ENCODE measurements at regions not wholly inside any gene's neighbourhood (a gene's known extent, or its start where the extent isn't known, plus 50 kb on each side); places are given as distances from the start of the nearest gene placed in this dataset.
"Not testable (repeated sequence)": the region's sequence is repeated elsewhere in the genome, so short reads cannot be mapped to it uniquely, and the experiment has no call there.

DNA sequence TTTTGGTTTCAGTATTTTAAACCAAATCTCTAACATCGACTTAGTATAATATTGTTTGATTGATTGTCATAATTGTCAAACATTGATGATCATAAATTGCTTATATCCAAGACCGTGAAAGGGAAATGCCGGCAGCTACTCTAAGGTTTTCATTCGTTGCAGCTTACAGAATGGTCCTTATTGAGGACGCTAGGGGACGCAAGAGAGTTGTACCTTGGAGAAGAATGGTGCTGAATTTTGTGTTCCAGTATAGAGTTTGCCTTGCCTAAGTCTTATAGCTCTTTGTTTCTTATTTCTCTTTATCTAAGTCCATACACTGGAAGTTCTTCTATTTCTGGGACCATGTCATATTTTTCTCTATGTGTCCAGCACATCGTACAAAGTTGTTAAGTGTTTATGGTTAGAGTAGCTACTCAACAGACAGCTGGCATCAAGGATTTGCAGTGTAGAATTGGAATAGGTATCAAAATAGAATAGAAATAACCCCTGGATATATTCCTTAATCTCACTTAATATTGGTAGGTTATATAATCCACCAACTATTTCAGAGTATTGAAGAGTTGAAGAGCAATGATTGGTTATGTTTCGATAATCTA is 67.4 kb upstream of the GPR39 start:
- H3K9ac ChIP-seq; H3K9me3 ChIP-seq (ENCODE audit: low read depth); H3K36me3 ChIP-seq; H3F3A ChIP-seq (ENCODE audit: low read depth); H3K4me1 Mint-ChIP-seq; H2AFZ ChIP-seq (replicated peaks); H3K27me3 Mint-ChIP-seq (ENCODE audit: insufficient read depth, low read depth); H3K4me3 ChIP-seq; H3K36me3 Mint-ChIP-seq; H3K4me3 Mint-ChIP-seq; H3K9me3 Mint-ChIP-seq; H3K79me2 ChIP-seq (ENCODE audit: low read depth); H3K27me3 ChIP-seq; H3K27ac ChIP-seq; H3K4me1 ChIP-seq; H3K27ac Mint-ChIP-seq; H4K20me1 ChIP-seq (ENCODE audit: low read depth): not testable (repeated sequence)
- DNase-seq (ENCODE audit: low spot score), result peak; percentile 72
- peak; percentile 79 for TF ChIP-seq CTCF (IDR thresholded peaks at IDR 0.05)
- H3K4me2 ChIP-seq, result peak overlapping the region; percentile 41

DNA sequence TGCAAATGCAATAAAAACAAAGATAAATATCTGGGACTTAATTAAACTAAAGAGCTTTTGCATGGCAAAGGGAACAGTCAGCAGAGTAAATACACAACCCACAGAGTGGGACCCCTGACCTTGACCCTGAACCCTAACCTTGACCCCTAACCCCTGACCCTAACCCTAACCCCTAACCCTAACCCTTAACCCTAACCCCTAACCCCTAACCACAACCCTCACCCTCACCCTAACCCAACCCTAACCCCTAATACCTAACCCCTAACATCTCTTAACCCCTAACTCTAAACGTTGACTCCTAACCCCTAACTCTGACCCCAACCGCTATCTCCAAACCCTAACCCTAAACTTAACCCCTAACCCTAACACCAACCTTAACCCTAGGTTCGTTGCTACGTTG is 64.9 kb upstream of the GPR39 start:
- H3K4me1 Mint-ChIP-seq, H3K27ac ChIP-seq: not testable (repeated sequence)
- H3K4me3 ChIP-seq, result peak overlapping the region; percentile 51

GRCh38 chr2:132352481-132353001 is 64.1 kb upstream of the GPR39 start:
- not testable (repeated sequence) for H3K27ac ChIP-seq; H3K27me3 ChIP-seq; H3K4me1 ChIP-seq; H3K27ac Mint-ChIP-seq; H3K36me3 Mint-ChIP-seq; H3K4me1 Mint-ChIP-seq; H3K9ac ChIP-seq; H3K36me3 ChIP-seq; H3K27me3 Mint-ChIP-seq (ENCODE audit: insufficient read depth, low read depth); H4K20me1 ChIP-seq (ENCODE audit: low read depth); H3K79me2 ChIP-seq (ENCODE audit: low read depth); H3K9me3 Mint-ChIP-seq; H3K9me3 ChIP-seq (ENCODE audit: low read depth); H3F3A ChIP-seq (ENCODE audit: low read depth); H2AFZ ChIP-seq (replicated peaks)
- peak overlapping the region; percentile 81 for H3K4me3 Mint-ChIP-seq
- Histone ChIP-seq H3K4me2 (peak overlapping the region; percentile 66), H3K4me3 (peak overlapping the region; percentile 51)
- DNase-seq (ENCODE audit: low spot score), result peak; percentile 79

More for the DNA sequence above, 64.9 kb upstream of the GPR39 start:
- H3K27ac Mint-ChIP-seq; DNase-seq (ENCODE audit: low spot score); H4K20me1 ChIP-seq (ENCODE audit: low read depth); H3K9me3 ChIP-seq (ENCODE audit: low read depth); H3K27me3 Mint-ChIP-seq (ENCODE audit: insufficient read depth, low read depth); H3K36me3 ChIP-seq; H3F3A ChIP-seq (ENCODE audit: low read depth); H3K9me3 Mint-ChIP-seq; H3K27me3 ChIP-seq; H3K9ac ChIP-seq; H3K36me3 Mint-ChIP-seq; H3K79me2 ChIP-seq (ENCODE audit: low read depth); H2AFZ ChIP-seq (replicated peaks); H3K4me1 ChIP-seq: not testable (repeated sequence)
- H3K4me2 ChIP-seq, result peak overlapping the region; percentile 66
- H3K4me3 Mint-ChIP-seq, result peak overlapping the region; percentile 81

GRCh38 chr2:132353380-132353779 is 63.2 kb upstream of the GPR39 start:
- H3K4me2 ChIP-seq, result peak overlapping the region; percentile 66
- H3K27me3 Mint-ChIP-seq (ENCODE audit: insufficient read depth, low read depth); H3K27ac ChIP-seq; H3K4me1 Mint-ChIP-seq; H3K36me3 ChIP-seq; H4K20me1 ChIP-seq (ENCODE audit: low read depth); H3K4me1 ChIP-seq; H3K36me3 Mint-ChIP-seq; H3K9me3 Mint-ChIP-seq; H3F3A ChIP-seq (ENCODE audit: low read depth); H3K27me3 ChIP-seq; H3K79me2 ChIP-seq (ENCODE audit: low read depth); H3K27ac Mint-ChIP-seq; H3K9ac ChIP-seq; H3K9me3 ChIP-seq (ENCODE audit: low read depth): not testable (repeated sequence)
- peak overlapping the region; percentile 34 for H2AFZ ChIP-seq (replicated peaks)
- peak overlapping the region; percentile 51 for H3K4me3 ChIP-seq
- H3K4me3 Mint-ChIP-seq, result peak overlapping the region; percentile 80
- TF ChIP-seq EZH2 (IDR thresholded peaks at IDR 0.05), result peak; percentile 19
- DNase-seq (ENCODE audit: low spot score), result peak; percentile 78

- not testable (repeated sequence) for H3K27ac ChIP-seq
Measured at GRCh38 chr2:132360964-132361363, 55.6 kb upstream of the GPR39 start.

DNA sequence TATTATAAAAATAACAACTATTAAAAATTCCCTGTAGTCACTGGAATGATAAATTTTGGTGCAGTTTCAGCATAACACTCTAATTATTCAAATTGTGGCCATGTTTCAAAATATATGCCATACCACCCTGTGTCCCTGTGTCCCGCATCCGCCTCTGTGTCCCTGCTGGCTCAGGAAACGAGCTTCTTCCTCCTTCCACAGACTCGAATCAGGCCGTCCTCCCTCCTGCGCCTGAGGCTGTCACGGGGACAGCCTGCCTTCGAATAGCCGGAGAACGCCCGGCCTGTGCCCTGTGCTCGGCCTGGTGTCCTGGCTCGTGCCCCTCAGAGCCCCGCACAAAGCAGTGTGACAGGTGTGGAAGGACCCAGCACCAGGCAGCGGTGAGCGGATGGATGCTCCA is 55.1 kb upstream of the GPR39 start:
- H3K27ac ChIP-seq; H3K4me1 ChIP-seq; H3K36me3 ChIP-seq; H3K4me3 Mint-ChIP-seq; H2AFZ ChIP-seq (replicated peaks); H3K4me2 ChIP-seq; H3K27me3 Mint-ChIP-seq (ENCODE audit: insufficient read depth, low read depth); H3K9me3 ChIP-seq (ENCODE audit: low read depth); H3K79me2 ChIP-seq (ENCODE audit: low read depth); DNase-seq (ENCODE audit: low spot score); H3K9ac ChIP-seq; H3K36me3 Mint-ChIP-seq; H3K4me1 Mint-ChIP-seq; H3F3A ChIP-seq (ENCODE audit: low read depth); H4K20me1 ChIP-seq (ENCODE audit: low read depth); H3K27ac Mint-ChIP-seq; H3K4me3 ChIP-seq: not testable (repeated sequence)
- H3K9me3 Mint-ChIP-seq, result peaks cover 25% of the 10 kb centered on the region
- H3K27me3 ChIP-seq, result peaks cover 13% of the 10 kb centered on the region

More at GRCh38 chr2:132360964-132361363, 55.6 kb upstream of the GPR39 start:
- not testable (repeated sequence) for H3K4me3 ChIP-seq; H3K9ac ChIP-seq; H3K36me3 ChIP-seq; H3K4me3 Mint-ChIP-seq; H3K9me3 ChIP-seq (ENCODE audit: low read depth); H3K36me3 Mint-ChIP-seq; DNase-seq (ENCODE audit: low spot score); H3K4me1 ChIP-seq; H3K4me2 ChIP-seq; H3K4me1 Mint-ChIP-seq; H3F3A ChIP-seq (ENCODE audit: low read depth); H3K27me3 Mint-ChIP-seq (ENCODE audit: insufficient read depth, low read depth); H2AFZ ChIP-seq (replicated peaks); H3K79me2 ChIP-seq (ENCODE audit: low read depth); H3K27ac Mint-ChIP-seq; H4K20me1 ChIP-seq (ENCODE audit: low read depth)
- H3K9me3 Mint-ChIP-seq, result peaks cover 20% of the 10 kb centered on the region
- peaks cover 13% of the 10 kb centered on the region for H3K27me3 ChIP-seq

DNA sequence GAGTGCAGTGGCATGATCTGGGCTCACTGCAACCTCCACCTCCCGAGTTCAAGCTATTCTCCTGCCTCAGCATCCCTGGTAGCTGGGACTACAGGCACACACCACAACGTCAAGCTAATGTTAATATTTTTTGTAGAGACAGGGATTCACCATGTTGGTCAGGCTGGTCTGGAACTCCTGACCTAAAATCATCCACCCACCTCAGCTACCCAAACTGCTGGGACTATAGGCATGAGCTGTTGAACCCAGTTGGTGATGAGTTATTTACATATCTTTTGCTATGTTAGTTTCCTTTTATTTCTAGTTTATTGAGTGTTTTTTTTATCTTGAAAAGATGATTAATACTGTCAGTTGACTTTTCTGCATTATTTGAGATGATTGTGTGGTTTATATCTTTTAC is 53.3 kb upstream of the GPR39 start:
- not testable (repeated sequence) for H4K20me1 ChIP-seq (ENCODE audit: low read depth); H3K4me1 Mint-ChIP-seq; H3K27ac ChIP-seq; H2AFZ ChIP-seq (replicated peaks); DNase-seq (ENCODE audit: low spot score); H3K27ac Mint-ChIP-seq; H3K79me2 ChIP-seq (ENCODE audit: low read depth); H3K4me3 Mint-ChIP-seq; H3K4me1 ChIP-seq; H3K9ac ChIP-seq; H3K36me3 Mint-ChIP-seq; H3K27me3 Mint-ChIP-seq (ENCODE audit: insufficient read depth, low read depth); H3K9me3 ChIP-seq (ENCODE audit: low read depth); H3K4me3 ChIP-seq; H3F3A ChIP-seq (ENCODE audit: low read depth); H3K36me3 ChIP-seq; H3K4me2 ChIP-seq
- H3K27me3 ChIP-seq, result peaks cover 13% of the 10 kb centered on the region
- peaks cover 25% of the 10 kb centered on the region for H3K9me3 Mint-ChIP-seq
